IMR-90 (cell line): ENCODE measurements at regions not wholly inside any gene's neighbourhood (a gene's known extent, or its start where the extent isn't known, plus 50 kb on each side); places are given as distances from the start of the nearest gene placed in this dataset.

Experiments used
- BHLHE40 ChIP-seq: fragments of 150-350 bp; IDR thresholded peaks from 2 replicates; pipeline ENCODE4 v1.6.1; 2016; ENCODE audit warnings: mild to moderate bottlenecking, low read depth, low read length
- CTCF ChIP-seq: conservative IDR thresholded peaks from 2 replicates; pipeline ENCODE4 v1.5.1; 2012; ENCODE audit warnings: mild to moderate bottlenecking, low read depth, low read length, improper control_type of control experiment
- RAD21 ChIP-seq: IDR thresholded peaks from 2 replicates; pipeline ENCODE4 v1.6.1; 2012; ENCODE audit warnings: low read length, improper control_type of control experiment

DNA sequence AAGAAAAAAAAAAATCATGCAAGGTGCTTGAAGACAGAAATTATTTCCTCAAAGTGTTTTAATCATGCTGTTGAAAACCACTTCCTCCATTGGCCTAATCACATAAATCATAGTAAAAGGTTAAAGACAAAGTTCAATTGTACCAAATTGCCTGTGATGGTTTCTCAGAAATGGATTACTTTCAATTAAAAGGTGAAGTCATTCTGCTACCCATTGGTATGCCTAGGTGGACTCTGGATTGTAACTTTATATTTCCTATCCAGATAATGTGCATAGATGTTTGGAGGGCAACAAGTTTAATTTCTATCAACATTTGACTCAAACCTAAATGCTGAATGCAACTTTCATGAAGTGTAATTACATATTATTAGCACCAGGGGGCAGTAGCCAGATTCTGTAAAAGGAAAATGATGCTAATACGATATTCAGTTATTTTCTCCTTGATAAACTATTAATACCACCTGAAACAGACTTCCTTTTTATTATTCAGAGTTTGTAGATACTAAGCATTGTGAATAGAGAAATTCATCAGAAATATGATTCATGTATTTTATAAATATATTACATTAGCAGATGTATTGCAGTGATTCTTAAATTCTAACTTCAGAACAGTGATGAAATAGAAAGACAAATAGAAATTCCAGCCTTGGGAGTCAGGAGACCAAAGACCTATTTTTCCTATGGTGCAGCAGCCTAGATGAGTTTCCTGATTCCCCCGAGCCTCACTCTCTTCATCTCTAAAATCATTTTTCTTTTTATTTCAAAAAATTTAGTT, 148.2 kb downstream of the CAAP1 start:
- TF ChIP-seq CTCF (peak; percentile 70), BHLHE40 (no peak), RAD21 (peak; percentile 54)
